Upper lobe of right lung (tissue), 1 donor: ENCODE measurements at regions not wholly inside any gene's neighbourhood (a gene's known extent, or its start where the extent isn't known, plus 50 kb on each side); places are given as distances from the start of the nearest gene placed in this dataset.

Experiments used
- ATAC-seq: fragments of 200-7000 bp; cut with Tn5 transposase; one replicate; pipeline ENCODE4 v1.9.1; 2020; ENCODE audit warnings: mild to moderate bottlenecking, moderate library complexity
- DNase-seq: peaks from one replicate; pipeline ENCODE4 v3.0.0-alpha.2; 2020
- H3K27ac ChIP-seq: fragments of 200-600 bp; one replicate; pipeline ENCODE4 v1.8.0; 2022
- H3K27me3 ChIP-seq: fragments of 200-600 bp; one replicate; pipeline ENCODE4 v1.8.0; 2022; ENCODE audit warnings: mild to moderate bottlenecking
- H3K36me3 ChIP-seq: fragments of 200-600 bp; one replicate; pipeline ENCODE4 v1.8.0; 2022
- H3K4me1 ChIP-seq: fragments of 200-600 bp; one replicate; pipeline ENCODE4 v1.8.0; 2022
- H3K4me3 ChIP-seq: fragments of 200-600 bp; one replicate; pipeline ENCODE4 v1.8.0; 2022; ENCODE audit warnings: mild to moderate bottlenecking
- H3K9me3 ChIP-seq: fragments of 200-600 bp; one replicate; pipeline ENCODE4 v1.8.0; 2022
- intact Hi-C: fragments of 100-400 bp; cut with DNase I; formaldehyde crosslinking; loops from one replicate; pipeline ENCODE4 v1.11.0; 2022
- TF ChIP-seq, protein P1 (sequence below): fragments of 200-600 bp; IDR thresholded peaks from one replicate; pipeline ENCODE4 v1.8.0; 2022; ENCODE audit warnings: antibody characterized with exemption
- donor health status: DM: no; HTN: yes; CAD: no; lungs with severe emphysema.

DNA sequence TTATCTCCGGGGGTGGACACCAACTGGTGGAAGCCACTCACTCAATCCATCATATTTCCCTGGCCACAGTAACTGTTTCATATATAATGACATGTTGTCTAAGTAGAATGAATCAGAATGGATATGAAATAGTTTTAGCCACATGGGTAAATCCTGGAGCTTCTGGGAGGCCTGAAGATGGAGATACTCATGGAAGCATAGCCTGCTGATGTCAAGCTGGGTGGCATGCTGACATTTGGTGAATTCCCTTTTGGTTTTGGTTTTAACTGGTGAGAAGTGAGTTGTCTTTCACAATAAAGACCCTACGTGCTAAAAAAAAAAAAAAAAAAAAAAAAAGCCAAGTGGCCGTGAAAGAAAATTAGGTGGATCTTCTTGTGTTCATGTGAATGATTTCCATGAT, 105.3 kb upstream of the ITGA6 start:
- H3K4me3 ChIP-seq = no peak overlapping the region
- no peaks in the 10 kb centered on the region for H3K27me3 ChIP-seq
- DNase-seq (no peak), ATAC-seq (no peak)
- H3K9me3 ChIP-seq = no peaks in the 10 kb centered on the region
- intact Hi-C loops = no loop called here
- TF ChIP-seq, protein P1, sequence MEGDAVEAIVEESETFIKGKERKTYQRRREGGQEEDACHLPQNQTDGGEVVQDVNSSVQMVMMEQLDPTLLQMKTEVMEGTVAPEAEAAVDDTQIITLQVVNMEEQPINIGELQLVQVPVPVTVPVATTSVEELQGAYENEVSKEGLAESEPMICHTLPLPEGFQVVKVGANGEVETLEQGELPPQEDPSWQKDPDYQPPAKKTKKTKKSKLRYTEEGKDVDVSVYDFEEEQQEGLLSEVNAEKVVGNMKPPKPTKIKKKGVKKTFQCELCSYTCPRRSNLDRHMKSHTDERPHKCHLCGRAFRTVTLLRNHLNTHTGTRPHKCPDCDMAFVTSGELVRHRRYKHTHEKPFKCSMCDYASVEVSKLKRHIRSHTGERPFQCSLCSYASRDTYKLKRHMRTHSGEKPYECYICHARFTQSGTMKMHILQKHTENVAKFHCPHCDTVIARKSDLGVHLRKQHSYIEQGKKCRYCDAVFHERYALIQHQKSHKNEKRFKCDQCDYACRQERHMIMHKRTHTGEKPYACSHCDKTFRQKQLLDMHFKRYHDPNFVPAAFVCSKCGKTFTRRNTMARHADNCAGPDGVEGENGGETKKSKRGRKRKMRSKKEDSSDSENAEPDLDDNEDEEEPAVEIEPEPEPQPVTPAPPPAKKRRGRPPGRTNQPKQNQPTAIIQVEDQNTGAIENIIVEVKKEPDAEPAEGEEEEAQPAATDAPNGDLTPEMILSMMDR = no peak
- no peak overlapping the region for H3K27ac ChIP-seq
- H3K36me3 ChIP-seq = no peaks in the 10 kb centered on the region
- no peaks in the 10 kb centered on the region for H3K4me1 ChIP-seq

DNA sequence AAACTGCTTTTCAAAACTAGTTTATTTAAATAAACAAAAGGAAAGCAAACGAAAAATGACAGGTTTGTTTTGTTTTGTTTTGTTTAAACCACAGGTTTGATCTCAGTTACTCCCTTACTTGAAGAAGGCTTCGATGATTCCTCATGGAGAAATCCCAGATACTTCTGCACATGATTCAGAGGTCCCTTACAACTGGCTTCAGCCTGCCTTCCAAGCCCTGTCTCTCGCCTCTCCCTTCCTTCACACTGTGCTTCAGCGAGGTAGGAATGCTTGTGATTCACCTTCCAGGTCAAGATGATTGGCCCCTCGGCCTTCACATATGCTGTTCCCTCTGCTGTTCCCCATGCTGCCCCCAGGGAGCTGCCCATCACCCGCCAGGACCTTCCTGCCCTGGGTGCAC, 104.1 kb upstream of the ITGA6 start:
- Histone ChIP-seq H3K27ac (no peak overlapping the region), H3K36me3 (no peaks in the 10 kb centered on the region), H3K27me3 (no peaks in the 10 kb centered on the region), H3K4me3 (no peak overlapping the region), H3K4me1 (no peaks in the 10 kb centered on the region), H3K9me3 (no peaks in the 10 kb centered on the region)
- TF ChIP-seq, protein P1 = no peak
- ATAC-seq (no peak), DNase-seq (no peak)
- intact Hi-C loops = no loop called here

DNA sequence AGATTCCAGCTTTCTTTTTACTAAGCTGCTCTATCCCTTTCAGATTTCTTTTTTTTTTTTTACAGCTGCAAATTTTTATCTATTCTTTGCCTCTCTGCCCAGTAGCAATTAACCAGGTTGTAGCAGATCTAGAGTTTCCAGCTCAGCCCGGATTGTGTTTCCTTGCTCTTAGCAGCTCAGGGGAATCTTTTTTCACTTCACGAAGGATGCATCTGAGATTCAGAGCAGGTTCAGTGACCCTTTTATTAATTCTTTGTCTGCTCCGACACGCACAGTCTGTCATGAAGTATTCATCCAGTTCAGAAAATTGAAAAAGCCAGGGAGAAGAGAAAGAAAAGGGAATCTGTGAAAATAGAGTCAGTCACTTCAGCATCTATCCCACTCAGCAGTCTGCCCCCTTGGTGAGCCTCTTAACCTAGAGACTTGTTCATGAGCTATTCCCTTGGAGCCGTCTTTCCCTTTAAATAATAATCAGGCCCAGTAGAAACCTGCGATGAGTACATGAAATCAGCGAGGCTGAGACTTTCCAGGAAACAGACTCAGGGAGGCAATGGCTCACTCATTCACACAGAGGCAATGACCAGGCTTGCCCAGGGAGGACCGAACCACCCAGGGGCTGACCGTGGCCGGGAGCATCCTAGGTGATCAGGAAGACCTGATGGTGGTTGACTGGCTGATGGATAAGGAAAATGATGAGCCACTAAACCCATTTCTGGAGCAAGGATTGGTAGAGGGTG, 103.4 kb upstream of the ITGA6 start:
- no peaks in the 10 kb centered on the region for H3K9me3 ChIP-seq
- ATAC-seq (no peak), DNase-seq (no peak)
- H3K4me1 ChIP-seq = peaks cover 6% of the 10 kb centered on the region
- no peaks in the 10 kb centered on the region for H3K36me3 ChIP-seq
- TF ChIP-seq, protein P1 = no peak
- no peak overlapping the region for H3K4me3 ChIP-seq
- intact Hi-C loops = no loop called here
- H3K27ac ChIP-seq = no peak overlapping the region
- H3K27me3 ChIP-seq = no peaks in the 10 kb centered on the region

DNA sequence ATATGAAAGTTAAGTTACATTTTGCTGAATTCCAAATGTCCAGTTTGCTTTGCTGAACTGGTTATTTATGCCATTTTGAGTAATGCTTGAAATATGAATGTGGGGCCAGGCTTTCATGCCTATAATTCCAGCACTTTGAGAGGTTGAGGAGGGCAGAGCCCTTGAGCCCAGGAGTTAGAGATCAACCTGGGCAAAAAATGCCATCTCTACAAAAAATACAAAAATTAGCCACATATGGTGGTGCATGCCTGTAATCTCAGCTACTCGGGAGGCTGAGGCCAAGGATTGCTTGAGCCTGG, 101.2 kb upstream of the ITGA6 start:
- Histone ChIP-seq H3K27me3 (no peaks in the 10 kb centered on the region), H3K36me3 (no peaks in the 10 kb centered on the region), H3K4me3 (no peak overlapping the region), H3K9me3 (no peaks in the 10 kb centered on the region), H3K4me1 (peaks cover 12% of the 10 kb centered on the region), H3K27ac (no peak overlapping the region)
- intact Hi-C loops = no loop called here
- TF ChIP-seq, protein P1 = no peak
- DNase-seq = no peak
- no peak for ATAC-seq

DNA sequence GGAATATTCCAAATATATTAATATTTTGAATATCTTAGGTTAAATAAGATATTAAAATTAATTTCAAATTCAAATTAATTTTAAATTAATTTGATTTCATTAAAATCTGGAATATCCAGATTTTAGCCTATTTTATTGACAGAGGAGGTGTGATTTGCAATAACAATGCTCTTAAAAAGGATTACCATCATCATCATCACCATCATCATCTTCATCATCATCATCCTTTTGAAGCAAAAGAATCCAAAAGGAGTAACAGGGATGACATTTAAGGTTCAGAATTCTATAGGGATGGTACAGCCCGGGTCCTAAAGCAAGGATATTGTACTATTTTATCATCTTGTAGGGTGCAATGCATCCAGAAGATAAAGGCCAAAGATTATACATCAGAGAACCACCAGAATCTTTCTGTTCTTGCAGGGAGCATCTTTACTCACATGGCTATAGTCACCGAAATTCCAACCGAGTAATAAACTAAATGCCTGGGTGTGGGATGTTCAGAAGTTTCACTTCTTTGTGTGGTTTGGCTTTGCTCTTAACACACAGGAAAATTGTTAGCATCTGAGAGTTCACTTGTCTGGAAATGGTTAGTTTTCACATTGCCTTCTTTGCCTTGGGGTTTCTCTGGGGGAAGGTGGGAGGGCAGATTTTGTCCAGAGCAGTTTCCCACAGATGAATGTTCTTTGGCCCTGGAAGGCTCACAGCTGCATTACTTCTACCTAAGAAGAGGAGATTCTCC, 99.1 kb upstream of the ITGA6 start:
- Histone ChIP-seq H3K27me3 (no peaks in the 10 kb centered on the region), H3K4me1 (peaks cover 12% of the 10 kb centered on the region), H3K4me3 (no peak overlapping the region), H3K27ac (no peak overlapping the region), H3K9me3 (no peaks in the 10 kb centered on the region), H3K36me3 (no peaks in the 10 kb centered on the region)
- intact Hi-C loops = no loop called here
- ATAC-seq (no peak), DNase-seq (no peak)
- TF ChIP-seq, protein P1 = no peak
